Endodermal cell (in vitro differentiated cells): ENCODE measurements at regions not wholly inside any gene's neighbourhood (a gene's known extent, or its start where the extent isn't known, plus 50 kb on each side); places are given as distances from the start of the nearest gene placed in this dataset.
"Not testable (repeated sequence)": the region's sequence is repeated elsewhere in the genome, so short reads cannot be mapped to it uniquely, and the experiment has no call there.

Source experiments
- DNase-seq: peaks from one replicate; pipeline ENCODE4 v3.0.0-alpha.2; 2017
- H3K27ac ChIP-seq: 2 replicates; pipeline ENCODE4 v1.5.1; 2013; ENCODE audit warnings: mild to moderate bottlenecking, low read depth, low read length, moderate library complexity
- H3K27me3 ChIP-seq: 2 replicates; pipeline ENCODE4 v1.6.1; 2013; ENCODE audit warnings: mild to moderate bottlenecking, low read length, moderate library complexity; ENCODE audit not compliant: insufficient read depth, control insufficient read depth, poor library complexity, severe bottlenecking
- H3K36me3 ChIP-seq: 2 replicates; pipeline ENCODE4 v1.7.0; 2013; ENCODE audit warnings: mild to moderate bottlenecking, low read length, moderate library complexity; ENCODE audit not compliant: control insufficient read depth, insufficient read depth
- H3K4me1 ChIP-seq: one replicate; pipeline ENCODE4 v1.7.0; 2013; ENCODE audit warnings: low read length; ENCODE audit not compliant: control insufficient read depth, insufficient read depth
- H3K4me3 ChIP-seq: 2 replicates; pipeline ENCODE4 v1.5.1; 2013; ENCODE audit warnings: mild to moderate bottlenecking, low read length, moderate library complexity
- H3K9ac ChIP-seq: 2 replicates; pipeline ENCODE4 v1.6.1; 2013; ENCODE audit warnings: mild to moderate bottlenecking, low read length, moderate library complexity; ENCODE audit not compliant: poor library complexity, severe bottlenecking; ENCODE audit errors: extremely low read depth
- H3K9me3 ChIP-seq: 2 replicates; pipeline ENCODE4 v1.6.1; 2013; ENCODE audit warnings: mild to moderate bottlenecking, low read length, moderate library complexity; ENCODE audit not compliant: control insufficient read depth
- H3K27ac Mint-ChIP-seq: 2 replicates; pipeline ENCODE4 v1.8.0; 2020; ENCODE audit warnings: mixed read lengths
- H3K27me3 Mint-ChIP-seq: 2 replicates; pipeline ENCODE4 v1.8.0; 2021; ENCODE audit warnings: mild to moderate bottlenecking, mixed read lengths; ENCODE audit not compliant: insufficient read depth
- H3K36me3 Mint-ChIP-seq: 2 replicates; pipeline ENCODE4 v1.8.0; 2020; ENCODE audit warnings: low read depth, mixed read lengths
- H3K4me1 Mint-ChIP-seq: 2 replicates; pipeline ENCODE4 v1.8.0; 2020; ENCODE audit warnings: mixed read lengths
- H3K4me3 Mint-ChIP-seq: 2 replicates; pipeline ENCODE4 v1.8.0; 2020; ENCODE audit warnings: mild to moderate bottlenecking, moderate library complexity, mixed read lengths
- H3K9me3 Mint-ChIP-seq: 2 replicates; pipeline ENCODE4 v1.8.0; 2020; ENCODE audit warnings: mild to moderate bottlenecking, mixed read lengths
- WGBS, 2 experiments: methylation state at CpG; one replicate each; pipeline versions ENCODE4 v1.1.5 to v1.1.7; 2013; ENCODE audit warnings: missing lambda C conversion rate in 2 of 2, mixed read lengths in 1 of 2; ENCODE audit not compliant: insufficient coverage in 1 of 2, insufficient read length in 1 of 2; 5-methylcytosine and 5-hydroxymethylcytosine counted together
- TF ChIP-seq, protein P1 (sequence below): fragments of 200-600 bp; sonication (generic); conservative IDR thresholded peaks from 2 replicates; pipeline ENCODE4 v1.5.0; 2021; ENCODE audit warnings: antibody characterized with exemption, mild to moderate bottlenecking

DNA sequence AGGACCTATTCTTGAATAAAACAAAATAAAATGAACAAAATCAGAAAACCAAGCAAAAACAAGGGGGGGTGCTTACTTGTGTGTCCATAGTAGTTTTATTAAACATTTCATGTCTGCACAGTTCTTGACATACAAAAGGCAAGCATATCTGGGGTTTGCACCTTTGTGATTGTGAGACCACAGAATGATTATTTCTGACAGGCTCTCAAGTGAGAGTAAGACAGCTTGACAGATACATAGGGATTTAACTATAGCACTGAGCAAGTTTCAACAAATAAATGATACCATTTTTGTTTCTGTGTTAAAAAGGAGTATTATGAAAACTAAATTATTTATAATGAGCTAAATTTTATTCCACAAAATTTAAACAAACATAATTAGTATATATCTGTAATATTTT lies 712.0 kb upstream of the PCDH10 start:
- Histone ChIP-seq H3K27ac (no peak overlapping the region), H3K36me3 (no peaks in the 10 kb centered on the region), H3K4me1 (no peaks in the 10 kb centered on the region), H3K9ac (no peak overlapping the region), H3K9me3 (no peaks in the 10 kb centered on the region), H3K27me3 (no peaks in the 10 kb centered on the region), H3K4me3 (no peak overlapping the region)
- no peak overlapping the region for H3K4me3 Mint-ChIP-seq
- TF ChIP-seq, protein P1, sequence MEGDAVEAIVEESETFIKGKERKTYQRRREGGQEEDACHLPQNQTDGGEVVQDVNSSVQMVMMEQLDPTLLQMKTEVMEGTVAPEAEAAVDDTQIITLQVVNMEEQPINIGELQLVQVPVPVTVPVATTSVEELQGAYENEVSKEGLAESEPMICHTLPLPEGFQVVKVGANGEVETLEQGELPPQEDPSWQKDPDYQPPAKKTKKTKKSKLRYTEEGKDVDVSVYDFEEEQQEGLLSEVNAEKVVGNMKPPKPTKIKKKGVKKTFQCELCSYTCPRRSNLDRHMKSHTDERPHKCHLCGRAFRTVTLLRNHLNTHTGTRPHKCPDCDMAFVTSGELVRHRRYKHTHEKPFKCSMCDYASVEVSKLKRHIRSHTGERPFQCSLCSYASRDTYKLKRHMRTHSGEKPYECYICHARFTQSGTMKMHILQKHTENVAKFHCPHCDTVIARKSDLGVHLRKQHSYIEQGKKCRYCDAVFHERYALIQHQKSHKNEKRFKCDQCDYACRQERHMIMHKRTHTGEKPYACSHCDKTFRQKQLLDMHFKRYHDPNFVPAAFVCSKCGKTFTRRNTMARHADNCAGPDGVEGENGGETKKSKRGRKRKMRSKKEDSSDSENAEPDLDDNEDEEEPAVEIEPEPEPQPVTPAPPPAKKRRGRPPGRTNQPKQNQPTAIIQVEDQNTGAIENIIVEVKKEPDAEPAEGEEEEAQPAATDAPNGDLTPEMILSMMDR: no peak
- no peak for DNase-seq
- H3K9me3 Mint-ChIP-seq: no peaks in the 10 kb centered on the region
- no peaks in the 10 kb centered on the region for H3K36me3 Mint-ChIP-seq
- H3K27me3 Mint-ChIP-seq: no peaks in the 10 kb centered on the region
- no peaks in the 10 kb centered on the region for H3K4me1 Mint-ChIP-seq
- no peak overlapping the region for H3K27ac Mint-ChIP-seq

DNA sequence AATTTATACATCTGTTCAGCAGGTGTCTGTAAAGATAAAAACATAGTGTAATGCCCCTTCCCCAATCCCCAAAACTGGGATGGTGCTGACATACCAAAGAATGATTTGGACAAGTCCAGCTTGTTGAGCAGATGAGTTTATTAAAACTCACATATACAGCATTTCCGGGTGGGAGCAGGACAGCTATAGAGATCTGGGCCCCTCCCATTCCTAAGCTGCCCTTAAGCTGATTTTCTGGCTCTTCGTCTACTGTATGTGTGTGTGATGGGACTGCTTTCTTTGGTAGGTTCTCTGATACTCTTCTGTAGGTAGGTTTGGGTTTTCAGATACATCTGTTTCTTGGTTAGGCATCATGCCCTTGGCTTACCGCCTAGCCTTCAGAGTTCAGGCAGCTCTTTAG lies 703.7 kb upstream of the PCDH10 start:
- TF ChIP-seq, protein P1: no peak
- Mint-ChIP-seq H3K4me1 (no peaks in the 10 kb centered on the region), H3K4me3 (no peak overlapping the region)

DNA sequence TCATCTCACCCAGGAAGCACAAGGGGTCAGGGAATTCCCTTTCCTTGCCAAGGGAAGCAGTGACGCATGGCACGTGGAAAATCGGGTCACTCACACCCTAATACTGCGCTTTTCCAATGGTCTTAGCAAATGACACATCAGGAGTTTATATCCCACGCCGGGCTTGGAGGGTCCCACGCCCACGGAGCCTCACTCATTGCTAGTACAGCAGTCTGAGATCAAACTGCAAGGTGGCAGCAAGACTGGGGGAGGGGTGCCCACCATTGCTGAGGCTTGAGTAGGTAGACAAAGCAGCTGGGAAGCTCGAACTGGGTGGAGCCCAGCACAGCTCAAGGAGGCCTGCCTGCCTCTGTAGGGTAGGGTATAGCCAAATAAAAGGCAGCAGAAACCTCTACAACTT lies 691.1 kb upstream of the PCDH10 start:
- not testable (repeated sequence) for H3K9ac ChIP-seq, H3K27ac Mint-ChIP-seq, H3K4me3 ChIP-seq, DNase-seq, H3K4me1 ChIP-seq, H3K27ac ChIP-seq, H3K27me3 ChIP-seq, H3K4me3 Mint-ChIP-seq, H3K27me3 Mint-ChIP-seq, H3K36me3 Mint-ChIP-seq, H3K9me3 ChIP-seq, H3K4me1 Mint-ChIP-seq, H3K36me3 ChIP-seq
- 93 to 96% methylated on average over 8 to 9 of the region's 9 CpGs for WGBS, 2 experiments
- H3K9me3 Mint-ChIP-seq: peaks cover 16% of the 10 kb centered on the region

More for the DNA sequence above, 703.7 kb upstream of the PCDH10 start:
- Histone ChIP-seq H3K36me3 (no peaks in the 10 kb centered on the region), H3K4me1 (no peaks in the 10 kb centered on the region), H3K9ac (no peak overlapping the region), H3K27me3 (no peaks in the 10 kb centered on the region), H3K4me3 (no peak overlapping the region), H3K9me3 (no peaks in the 10 kb centered on the region), H3K27ac (no peak overlapping the region)
- no peak for DNase-seq
- WGBS, 2 experiments: 91% methylated on average over 3 of the region's 3 CpGs; no CpG with 5 or more reads in 1 of the 2 experiments
- Mint-ChIP-seq H3K36me3 (peaks cover 1% of the 10 kb centered on the region), H3K9me3 (peaks cover 21% of the 10 kb centered on the region), H3K27ac (no peak overlapping the region), H3K27me3 (no peaks in the 10 kb centered on the region)

DNA sequence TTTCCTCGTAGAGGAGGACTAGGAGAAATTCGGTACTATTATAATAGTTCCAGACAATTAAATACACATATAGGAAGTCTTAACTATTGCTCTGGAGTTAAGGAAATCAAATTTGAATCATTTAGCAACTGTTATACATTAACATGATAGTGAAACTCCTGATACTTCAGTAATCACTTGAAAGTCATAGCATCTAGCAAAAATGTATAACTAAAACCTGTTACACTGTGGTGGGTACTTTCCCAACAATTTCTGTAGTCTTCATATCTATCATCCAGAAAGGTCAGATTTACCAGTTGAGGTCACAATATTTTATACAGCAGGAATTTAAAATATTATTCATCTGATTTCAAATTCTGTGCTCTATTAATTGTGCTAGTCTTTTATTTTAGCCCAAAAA lies 669.6 kb upstream of the PCDH10 start:
- Mint-ChIP-seq H3K36me3 (no peaks in the 10 kb centered on the region), H3K4me1 (peaks cover 5% of the 10 kb centered on the region), H3K4me3 (no peak overlapping the region), H3K9me3 (no peaks in the 10 kb centered on the region), H3K27me3 (no peaks in the 10 kb centered on the region), H3K27ac (no peak overlapping the region)
- H3K4me3 ChIP-seq: no peak overlapping the region
- no peaks in the 10 kb centered on the region for H3K27me3 ChIP-seq
- no CpG with 5 or more reads among the region's 2 CpGs for WGBS, 2 experiments
- DNase-seq: no peak
- H3K27ac ChIP-seq: no peak overlapping the region
- no peaks in the 10 kb centered on the region for H3K36me3 ChIP-seq
- H3K9ac ChIP-seq: no peak overlapping the region
- TF ChIP-seq, protein P1: no peak
- no peaks in the 10 kb centered on the region for H3K9me3 ChIP-seq
- peaks cover 3% of the 10 kb centered on the region for H3K4me1 ChIP-seq
